ENCODE measurements at regions not wholly inside any gene's neighbourhood (a gene's known extent, or its start where the extent isn't known, plus 50 kb on each side); places are given as distances from the start of the nearest gene placed in this dataset.
"Not testable (repeated sequence)": the region's sequence is repeated elsewhere in the genome, so short reads cannot be mapped to it uniquely, and the experiment has no call there.

DNA sequence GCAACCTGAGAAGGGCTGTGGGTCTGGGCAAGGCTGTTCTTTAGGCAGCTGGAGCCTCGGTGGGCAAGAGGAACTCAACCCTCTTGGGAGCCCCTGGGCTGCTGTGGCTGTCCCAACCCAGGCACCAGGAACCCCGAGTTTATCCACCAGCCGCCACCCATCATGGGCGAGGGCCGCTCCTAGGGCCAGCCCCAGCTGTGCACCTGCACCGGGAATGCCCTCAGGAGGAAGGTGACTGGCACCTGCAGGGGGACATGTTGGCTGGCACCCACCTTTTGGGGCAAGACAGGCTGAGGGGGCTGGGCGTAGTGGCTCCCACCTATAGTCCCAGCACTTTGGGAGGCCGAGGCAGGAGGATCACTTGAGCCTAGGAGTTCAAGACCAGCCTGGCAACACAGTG is 393.8 kb upstream of the ZNF722 start:
- not testable (repeated sequence) for H3K36me3 ChIP-seq (ENCODE audit: insufficient read depth, low read length); H3K27ac ChIP-seq (ENCODE audit: low read length); H3K4me2 ChIP-seq (ENCODE audit: insufficient read depth, low read length); DNase-seq; H3K4me1 ChIP-seq (ENCODE audit: insufficient read depth, low read length); H3K27me3 ChIP-seq (ENCODE audit: insufficient read depth, low read length, poor library complexity); H3K4me3 ChIP-seq (ENCODE audit: low read depth in 1 of 2, low read length in 2 of 2); H2AFZ ChIP-seq (ENCODE audit: low read depth, low read length); H3K79me2 ChIP-seq (ENCODE audit: insufficient read depth, low read length); H3K9ac ChIP-seq (ENCODE audit: low read depth, low read length); H3K9me3 ChIP-seq (ENCODE audit: insufficient read depth, low read length, severe bottlenecking); H4K20me1 ChIP-seq (ENCODE audit: insufficient read depth, low read length); ATAC-seq (ENCODE audit: insufficient read depth, low read depth)

DNA sequence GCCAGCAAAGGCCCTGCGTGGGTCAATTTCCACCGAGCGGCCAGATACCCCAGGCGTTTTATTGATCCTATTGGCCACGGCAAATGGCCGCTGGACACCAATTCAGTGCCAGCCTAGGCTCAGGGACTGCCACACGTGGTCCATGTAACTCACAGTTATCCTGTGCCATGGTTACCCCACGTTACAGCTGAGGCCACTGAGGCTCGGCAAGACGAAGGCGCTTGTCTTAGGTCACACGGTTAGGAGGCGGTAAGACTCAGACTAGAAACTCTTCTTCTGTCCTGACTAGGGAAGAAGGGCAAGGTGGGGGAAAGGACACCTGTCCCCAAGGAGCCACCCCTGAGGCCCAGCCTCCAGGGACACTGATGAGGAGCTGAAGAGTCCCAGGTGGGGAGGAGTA is 381.1 kb upstream of the ZNF722 start:
- H3K4me1 ChIP-seq (ENCODE audit: insufficient read depth, low read length); ATAC-seq (ENCODE audit: insufficient read depth, low read depth); DNase-seq; H4K20me1 ChIP-seq (ENCODE audit: insufficient read depth, low read length); H3K36me3 ChIP-seq (ENCODE audit: insufficient read depth, low read length); H3K27me3 ChIP-seq (ENCODE audit: insufficient read depth, low read length, poor library complexity); H3K27ac ChIP-seq (ENCODE audit: low read length); H3K4me3 ChIP-seq (ENCODE audit: low read depth in 1 of 2, low read length in 2 of 2); H2AFZ ChIP-seq (ENCODE audit: low read depth, low read length); H3K9ac ChIP-seq (ENCODE audit: low read depth, low read length); H3K4me2 ChIP-seq (ENCODE audit: insufficient read depth, low read length); H3K9me3 ChIP-seq (ENCODE audit: insufficient read depth, low read length, severe bottlenecking); H3K79me2 ChIP-seq (ENCODE audit: insufficient read depth, low read length): not testable (repeated sequence)

GRCh38 chr7:63620169-63620735 is 378.4 kb upstream of the ZNF722 start:
- not testable (repeated sequence) for H3K27me3 ChIP-seq (ENCODE audit: insufficient read depth, low read length, poor library complexity); H3K9ac ChIP-seq (ENCODE audit: low read depth, low read length); H3K27ac ChIP-seq (ENCODE audit: low read length); H3K79me2 ChIP-seq (ENCODE audit: insufficient read depth, low read length); H3K4me1 ChIP-seq (ENCODE audit: insufficient read depth, low read length); H3K4me3 ChIP-seq (ENCODE audit: low read depth in 1 of 2, low read length in 2 of 2); H3K4me2 ChIP-seq (ENCODE audit: insufficient read depth, low read length); H2AFZ ChIP-seq (ENCODE audit: low read depth, low read length); H4K20me1 ChIP-seq (ENCODE audit: insufficient read depth, low read length); H3K36me3 ChIP-seq (ENCODE audit: insufficient read depth, low read length); H3K9me3 ChIP-seq (ENCODE audit: insufficient read depth, low read length, severe bottlenecking)
- ATAC-seq (ENCODE audit: insufficient read depth, low read depth) (peak; percentile 60), DNase-seq (peak; percentile 12)

- not testable (repeated sequence) for H4K20me1 ChIP-seq (ENCODE audit: insufficient read depth, low read length); H3K36me3 ChIP-seq (ENCODE audit: insufficient read depth, low read length); H3K27me3 ChIP-seq (ENCODE audit: insufficient read depth, low read length, poor library complexity); H3K9me3 ChIP-seq (ENCODE audit: insufficient read depth, low read length, severe bottlenecking); H3K4me2 ChIP-seq (ENCODE audit: insufficient read depth, low read length); H3K79me2 ChIP-seq (ENCODE audit: insufficient read depth, low read length); H2AFZ ChIP-seq (ENCODE audit: low read depth, low read length); ATAC-seq (ENCODE audit: insufficient read depth, low read depth); H3K4me1 ChIP-seq (ENCODE audit: insufficient read depth, low read length); H3K4me3 ChIP-seq (ENCODE audit: low read depth in 1 of 2, low read length in 2 of 2); DNase-seq; H3K9ac ChIP-seq (ENCODE audit: low read depth, low read length); H3K27ac ChIP-seq (ENCODE audit: low read length)
Measured at GRCh38 chr7:63627590-63628485, 370.8 kb upstream of the ZNF722 start.

DNA sequence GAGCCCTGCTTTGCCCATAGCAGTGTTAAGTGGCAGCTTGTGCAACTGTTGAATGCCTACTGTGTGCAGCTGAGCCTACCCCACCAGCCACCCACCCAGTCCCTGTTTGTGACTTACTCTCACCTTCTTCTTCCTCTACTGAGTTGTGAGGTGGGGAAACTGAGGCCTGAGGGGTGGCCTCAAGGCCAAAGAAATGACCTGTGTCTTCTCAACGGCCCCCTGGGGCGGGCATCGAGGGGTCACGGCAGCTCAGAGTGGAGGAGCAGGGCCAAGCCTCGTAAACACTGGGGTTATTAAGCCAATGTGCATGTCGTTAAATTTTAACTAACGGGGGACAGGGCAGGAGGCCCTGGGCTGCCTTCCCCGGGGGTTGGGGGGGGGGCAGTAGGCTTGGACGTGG is 369.6 kb upstream of the ZNF722 start:
- H3K4me2 ChIP-seq (ENCODE audit: insufficient read depth, low read length); DNase-seq; ATAC-seq (ENCODE audit: insufficient read depth, low read depth): not testable (repeated sequence)

GRCh38 chr7:63636585-63636984 is 362.1 kb upstream of the ZNF722 start:
- not testable (repeated sequence) for H3K9ac ChIP-seq (ENCODE audit: low read depth, low read length); H3K9me3 ChIP-seq (ENCODE audit: insufficient read depth, low read length, severe bottlenecking); H2AFZ ChIP-seq (ENCODE audit: low read depth, low read length); H3K4me2 ChIP-seq (ENCODE audit: insufficient read depth, low read length); H3K79me2 ChIP-seq (ENCODE audit: insufficient read depth, low read length); DNase-seq; H3K27me3 ChIP-seq (ENCODE audit: insufficient read depth, low read length, poor library complexity); H3K4me1 ChIP-seq (ENCODE audit: insufficient read depth, low read length); H4K20me1 ChIP-seq (ENCODE audit: insufficient read depth, low read length); H3K27ac ChIP-seq (ENCODE audit: low read length); H3K4me3 ChIP-seq (ENCODE audit: low read depth in 1 of 2, low read length in 2 of 2); H3K36me3 ChIP-seq (ENCODE audit: insufficient read depth, low read length)
- ATAC-seq (ENCODE audit: insufficient read depth, low read depth) = peak; percentile 57

More for the DNA sequence above, 369.6 kb upstream of the ZNF722 start:
- not testable (repeated sequence) for H3K79me2 ChIP-seq (ENCODE audit: insufficient read depth, low read length); H3K4me3 ChIP-seq (ENCODE audit: low read depth in 1 of 2, low read length in 2 of 2); H3K9me3 ChIP-seq (ENCODE audit: insufficient read depth, low read length, severe bottlenecking); H4K20me1 ChIP-seq (ENCODE audit: insufficient read depth, low read length); H3K36me3 ChIP-seq (ENCODE audit: insufficient read depth, low read length); H3K27me3 ChIP-seq (ENCODE audit: insufficient read depth, low read length, poor library complexity); H3K9ac ChIP-seq (ENCODE audit: low read depth, low read length); H3K27ac ChIP-seq (ENCODE audit: low read length); H2AFZ ChIP-seq (ENCODE audit: low read depth, low read length); H3K4me1 ChIP-seq (ENCODE audit: insufficient read depth, low read length)

GRCh38 chr7:63665553-63665952 is 333.1 kb upstream of the ZNF722 start:
- Histone ChIP-seq H3K4me1 (ENCODE audit: insufficient read depth, low read length) (peaks cover 21% of the 10 kb centered on the region), H3K9ac (ENCODE audit: low read depth, low read length) (peak overlapping the region; percentile 36; the same call in 1 of the 2 replicates), H3K27ac (ENCODE audit: low read length) (peak overlapping the region; percentile 91)
- H3K9me3 ChIP-seq (ENCODE audit: insufficient read depth, low read length, severe bottlenecking); H3K36me3 ChIP-seq (ENCODE audit: insufficient read depth, low read length); H3K4me3 ChIP-seq (ENCODE audit: low read depth in 1 of 2, low read length in 2 of 2); H3K79me2 ChIP-seq (ENCODE audit: insufficient read depth, low read length); H4K20me1 ChIP-seq (ENCODE audit: insufficient read depth, low read length); H2AFZ ChIP-seq (ENCODE audit: low read depth, low read length); H3K4me2 ChIP-seq (ENCODE audit: insufficient read depth, low read length); H3K27me3 ChIP-seq (ENCODE audit: insufficient read depth, low read length, poor library complexity): not testable (repeated sequence)
- peak; percentile 92 for DNase-seq
- ATAC-seq (ENCODE audit: insufficient read depth, low read depth) = peak; percentile 97

- H3K36me3 ChIP-seq (ENCODE audit: insufficient read depth, low read length); H4K20me1 ChIP-seq (ENCODE audit: insufficient read depth, low read length); ATAC-seq (ENCODE audit: insufficient read depth, low read depth); H3K9me3 ChIP-seq (ENCODE audit: insufficient read depth, low read length, severe bottlenecking); H3K4me2 ChIP-seq (ENCODE audit: insufficient read depth, low read length); H3K4me3 ChIP-seq (ENCODE audit: low read depth in 1 of 2, low read length in 2 of 2); H3K4me1 ChIP-seq (ENCODE audit: insufficient read depth, low read length); DNase-seq; H3K27me3 ChIP-seq (ENCODE audit: insufficient read depth, low read length, poor library complexity); H3K9ac ChIP-seq (ENCODE audit: low read depth, low read length); H3K79me2 ChIP-seq (ENCODE audit: insufficient read depth, low read length); H2AFZ ChIP-seq (ENCODE audit: low read depth, low read length); H3K27ac ChIP-seq (ENCODE audit: low read length): not testable (repeated sequence)
Measured at GRCh38 chr7:63691408-63691807, 307.2 kb upstream of the ZNF722 start.

Data from DND-41 (cell line).